GM12878 (cell line): ENCODE measurements at regions not wholly inside any gene's neighbourhood (a gene's known extent, or its start where the extent isn't known, plus 50 kb on each side); places are given as distances from the start of the nearest gene placed in this dataset.

Source experiments
- ATAC-seq: fragments of 200-7000 bp; cut with Tn5 transposase; 3 replicates; pipeline ENCODE4 v1.9.1; 2020; ENCODE audit warnings: mild to moderate bottlenecking, moderate library complexity
- BruUV-seq: library from RNA; stranded (reverse); fragments of 400-500 nt; replicated peaks from 2 replicates; lab custom pipeline; 2021; lab: Mats Ljungman, UMichigan
- CTCF ChIA-PET: fragments of 300-600 bp; sonication (Branson Sonifier 250); formaldehyde crosslinking; extraction: SDS; loops from one replicate; lab custom pipeline; 2021; ENCODE audit warnings: inconsistent platforms; lab: Yijun Ruan, JAX
- POLR2A ChIA-PET: fragments of 350-600 bp; formaldehyde crosslinking; extraction: SDS; loops from one replicate; lab custom pipeline; 2021; ENCODE audit warnings: inconsistent platforms; lab: Charles Lee
- RAD21 ChIA-PET: fragments of 300-600 bp; sonication (Branson Sonifier 250); formaldehyde crosslinking; loops from one replicate; lab custom pipeline; 2023; ENCODE audit warnings: antibody characterized with exemption; ENCODE audit not compliant: unreplicated experiment; lab: Charles Lee
- SMC1A ChIA-PET: fragments of 300-600 bp; sonication (Branson Sonifier 250); formaldehyde crosslinking; loops from one replicate; lab custom pipeline; 2023; ENCODE audit not compliant: unreplicated experiment, uncharacterized antibody; lab: Charles Lee
- DNase-seq: peaks from one replicate; pipeline ENCODE4 v3.0.0-alpha.2; 2011; ENCODE audit warnings: low read depth, low spot score
- FAIRE-seq: peaks from 3 replicates; lab custom pipeline; 2011; peaks lifted over from hg19 to GRCh38; lab: Jason Lieb, UNC
- H2AFZ ChIP-seq: 2 replicates; pipeline ENCODE4 v1.6.0; 2011; ENCODE audit warnings: low read depth, low read length, control low read depth; ENCODE audit not compliant: control insufficient read depth
- H3K27ac ChIP-seq: 2 replicates; pipeline ENCODE4 v1.5.1; 2011; ENCODE audit warnings: control low read depth; ENCODE audit not compliant: control insufficient read depth, insufficient read depth
- H3K27me3 ChIP-seq, 2 experiments: replicated peaks in 1 of 2; 2 replicates each; pipeline versions ENCODE4 v1.6.0 to v1.6.1; 2011; ENCODE audit warnings: low read length in 1 of 2; ENCODE audit not compliant: control insufficient read depth in 2 of 2, insufficient read depth in 2 of 2
- H3K36me3 ChIP-seq, 2 experiments: 2 replicates each; pipeline ENCODE4 v1.5.1; 2011; ENCODE audit warnings: low read length in 1 of 2; ENCODE audit not compliant: control insufficient read depth in 2 of 2, insufficient read depth in 2 of 2
- H3K4me1 ChIP-seq: 2 replicates; pipeline ENCODE4 v1.6.1; 2011; ENCODE audit warnings: mild to moderate bottlenecking, low read length, moderate library complexity, mixed read lengths; ENCODE audit not compliant: control insufficient read depth, insufficient read depth
- H3K4me2 ChIP-seq: 2 replicates; pipeline ENCODE4 v1.6.0; 2011; ENCODE audit warnings: control low read depth; ENCODE audit not compliant: control insufficient read depth, insufficient read depth
- H3K4me3 ChIP-seq: fragments of 200-600 bp; sonication (generic); 2 replicates; pipeline ENCODE4 v1.5.1; 2016
- H3K79me2 ChIP-seq: 2 replicates; pipeline ENCODE4 v1.6.0; 2011; ENCODE audit warnings: low read length; ENCODE audit not compliant: control insufficient read depth, insufficient read depth
- H3K9ac ChIP-seq: 2 replicates; pipeline ENCODE4 v1.8.0; 2011; ENCODE audit warnings: low read length, control low read depth, mixed read lengths; ENCODE audit not compliant: control insufficient read depth, insufficient read depth
- H3K9me3 ChIP-seq: replicated peaks from 3 replicates; pipeline ENCODE4 v1.5.1; 2011; ENCODE audit warnings: mild to moderate bottlenecking, low read length; ENCODE audit not compliant: control insufficient read depth, insufficient read depth
- H4K20me1 ChIP-seq: 2 replicates; pipeline ENCODE4 v1.6.0; 2011; ENCODE audit not compliant: control insufficient read depth, insufficient read depth
- BCL11A ChIP-seq: IDR thresholded peaks from 2 replicates; pipeline ENCODE4 v1.6.1; 2011; ENCODE audit warnings: low read depth, low read length
- E2F4 ChIP-seq: IDR thresholded peaks from 2 replicates; pipeline ENCODE4 v1.6.1; 2012; ENCODE audit warnings: low read depth, low read length, improper control_type of control experiment
- ETV6 ChIP-seq, 2 experiments: fragments of 450-650 bp in 1 of 2; IDR thresholded peaks in 1 of 2; conservative IDR thresholded peaks in 1 of 2; 2 replicates each; pipeline ENCODE4 v1.6.1; 2014; ENCODE audit warnings: antibody characterized with exemption in 1 of 2, borderline replicate concordance in 1 of 2, low read depth in 1 of 2, mild to moderate bottlenecking in 1 of 2, moderate library complexity in 1 of 2
- LARP7 ChIP-seq: fragments of 450-650 bp; IDR thresholded peaks from 2 replicates; pipeline ENCODE4 v1.6.1; 2017; ENCODE audit warnings: mild to moderate bottlenecking
- RAD21 ChIP-seq: IDR thresholded peaks from 2 replicates; pipeline ENCODE4 v1.6.1; 2011; ENCODE audit warnings: mild to moderate bottlenecking, low read depth, low read length, moderate library complexity; ENCODE audit not compliant: insufficient read depth
- REST ChIP-seq: IDR thresholded peaks from 2 replicates; pipeline ENCODE4 v1.6.1; 2012; ENCODE audit warnings: mild to moderate bottlenecking, low read depth, low read length
- SMC3 ChIP-seq: IDR thresholded peaks from 2 replicates; pipeline ENCODE4 v1.6.1; 2011; ENCODE audit warnings: low read length, improper control_type of control experiment, borderline replicate concordance
- STAT3 ChIP-seq: IDR thresholded peaks from 2 replicates; pipeline ENCODE4 v1.6.1; 2011; ENCODE audit warnings: low read depth, low read length, improper control_type of control experiment
- ZNF274 ChIP-seq: IDR thresholded peaks from one replicate; pipeline ENCODE4 v1.8.0; 2011; ENCODE audit not compliant: insufficient read length, insufficient read depth
- WGBS: methylation state at CpG from one replicate; pipeline ENCODE4 v1.1.6; 2016; ENCODE audit warnings: low lambda C conversion rate; ENCODE audit not compliant: insufficient replicate concordance, insufficient coverage; ENCODE audit errors: missing lambda C conversion rate; 5-methylcytosine and 5-hydroxymethylcytosine counted together
- in situ Hi-C: fragments of 300-500 bp; cut with MboI; formaldehyde crosslinking; loops from 9 replicates; pipeline ENCODE4 v1.14.3; 2018; ENCODE audit warnings: mixed read lengths
- intact Hi-C: fragments of 100-400 bp; cut with micrococcal nuclease; formaldehyde crosslinking; loops from one replicate; pipeline ENCODE4 v1.14.2; 2022; ENCODE audit not compliant: unreplicated experiment
- TF ChIP-seq, protein P1 (sequence below), 3 experiments: IDR thresholded peaks in 2 of 3; conservative IDR thresholded peaks in 1 of 3; 2 replicates each; pipeline ENCODE4 v1.5.1; 2011; ENCODE audit warnings: low read depth in 3 of 3, low read length in 3 of 3, mild to moderate bottlenecking in 3 of 3, control low read depth in 2 of 3, moderate library complexity in 2 of 3, inconsistent platforms in 1 of 3, mixed read lengths in 1 of 3; ENCODE audit not compliant: control insufficient read depth in 2 of 3, insufficient read depth in 1 of 3; ENCODE audit errors: extremely low read depth in 1 of 3
- TF ChIP-seq, protein P2 (sequence below): fragments of 450-650 bp; IDR thresholded peaks from 2 replicates; pipeline ENCODE4 v1.6.1; 2017; ENCODE audit warnings: antibody characterized with exemption, mild to moderate bottlenecking, moderate library complexity

DNA sequence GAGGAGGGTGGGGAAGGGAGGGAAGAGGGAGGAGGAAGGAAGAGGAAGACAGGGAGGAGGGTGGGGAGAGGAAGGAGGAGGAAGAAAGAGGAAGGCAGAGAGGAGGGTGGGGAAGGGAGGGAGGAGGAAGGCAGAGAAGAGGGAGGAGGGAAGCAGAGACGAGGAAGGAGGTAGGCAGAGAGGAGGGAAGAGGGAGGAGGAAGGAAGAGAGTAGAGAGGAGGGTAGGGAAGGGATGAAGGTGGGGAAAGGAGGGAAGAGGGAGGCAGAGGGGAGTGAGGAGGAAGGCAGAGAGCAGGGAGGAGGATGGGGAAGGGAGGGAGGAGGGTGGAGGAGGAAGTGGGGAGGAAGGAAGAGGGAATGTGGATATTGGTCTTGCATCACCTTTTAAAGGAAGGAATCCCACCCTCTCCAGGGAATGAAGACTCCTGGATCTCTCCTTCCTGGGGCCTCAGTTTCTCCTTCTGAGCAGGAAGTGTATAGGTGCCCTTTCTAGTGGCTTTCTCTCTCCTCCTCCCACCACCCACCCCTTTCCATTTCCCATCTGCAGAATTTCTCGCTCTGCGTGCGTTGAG, 188.9 kb upstream of the ZNF618 start (continued):
- TF ChIP-seq, protein P1, sequence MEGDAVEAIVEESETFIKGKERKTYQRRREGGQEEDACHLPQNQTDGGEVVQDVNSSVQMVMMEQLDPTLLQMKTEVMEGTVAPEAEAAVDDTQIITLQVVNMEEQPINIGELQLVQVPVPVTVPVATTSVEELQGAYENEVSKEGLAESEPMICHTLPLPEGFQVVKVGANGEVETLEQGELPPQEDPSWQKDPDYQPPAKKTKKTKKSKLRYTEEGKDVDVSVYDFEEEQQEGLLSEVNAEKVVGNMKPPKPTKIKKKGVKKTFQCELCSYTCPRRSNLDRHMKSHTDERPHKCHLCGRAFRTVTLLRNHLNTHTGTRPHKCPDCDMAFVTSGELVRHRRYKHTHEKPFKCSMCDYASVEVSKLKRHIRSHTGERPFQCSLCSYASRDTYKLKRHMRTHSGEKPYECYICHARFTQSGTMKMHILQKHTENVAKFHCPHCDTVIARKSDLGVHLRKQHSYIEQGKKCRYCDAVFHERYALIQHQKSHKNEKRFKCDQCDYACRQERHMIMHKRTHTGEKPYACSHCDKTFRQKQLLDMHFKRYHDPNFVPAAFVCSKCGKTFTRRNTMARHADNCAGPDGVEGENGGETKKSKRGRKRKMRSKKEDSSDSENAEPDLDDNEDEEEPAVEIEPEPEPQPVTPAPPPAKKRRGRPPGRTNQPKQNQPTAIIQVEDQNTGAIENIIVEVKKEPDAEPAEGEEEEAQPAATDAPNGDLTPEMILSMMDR (IDR thresholded peaks at IDR 0.05 in 2 of 3, conservative IDR thresholded peaks at IDR 0.05 in 1 of 3; ENCODE audit: control insufficient read depth in 2 of 3, extremely low read depth in 1 of 3, insufficient read depth in 1 of 3, low read depth in 3 of 3, low read length in 3 of 3) = no peak

DNA sequence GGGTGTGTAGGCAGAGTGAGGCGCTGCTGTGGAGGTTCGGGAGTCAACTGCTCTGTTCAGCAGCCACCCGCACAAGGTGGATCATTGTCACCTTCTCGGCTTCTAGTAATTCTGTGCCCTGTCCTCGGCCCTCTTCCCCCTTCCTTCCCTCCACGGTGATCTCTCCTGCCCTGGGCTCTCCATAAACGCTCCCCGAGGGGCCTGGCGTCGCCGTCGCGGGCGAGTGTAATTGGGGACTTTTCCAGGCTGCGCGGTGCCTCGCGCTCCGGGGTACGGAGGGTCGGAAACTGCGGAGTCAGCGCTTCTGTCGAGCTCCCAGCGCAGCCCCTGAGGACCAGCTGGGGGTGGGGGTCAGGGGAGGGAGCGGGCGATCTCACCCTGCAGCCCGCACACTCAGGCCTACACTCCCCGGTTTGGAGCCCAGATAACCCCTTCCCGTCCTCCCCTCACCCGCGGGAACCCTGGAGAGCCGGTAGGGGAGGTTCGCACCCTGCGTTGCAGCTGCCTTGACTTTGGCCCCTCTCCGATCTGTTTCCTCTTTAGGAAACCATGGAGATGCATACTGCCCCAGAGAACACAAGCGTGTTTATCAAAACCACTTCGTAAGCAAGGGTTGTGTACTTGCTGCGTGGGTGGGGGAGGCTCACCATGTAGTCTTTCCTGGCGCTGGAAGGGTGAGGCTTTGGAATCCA, 188.3 kb upstream of the ZNF618 start:
- in situ Hi-C loops = no loop called here
- intact Hi-C loops = no loop called here
- no peak overlapping the region for H3K4me2 ChIP-seq
- no peak overlapping the region for H3K9ac ChIP-seq
- no peaks in the 10 kb centered on the region for H3K9me3 ChIP-seq
- WGBS = 23% methylated on average over 17 of the region's 40 CpGs
- H4K20me1 ChIP-seq = no peaks in the 10 kb centered on the region
- no peak for DNase-seq
- H3K4me1 ChIP-seq = no peaks in the 10 kb centered on the region; the same call in 1 of the 2 replicates
- ChIA-PET POLR2A (no interaction called here), RAD21 (interaction anchor here (0.6 kb wide), 1 partner anchor 272 kb away, joined by 3 read pairs; no protein-coding TSS in a partner anchor), SMC1A (no interaction called here), CTCF (interaction anchor here (0.7 kb wide), 1 partner anchor 527 kb away, joined by 3 read pairs; no protein-coding TSS in a partner anchor)
- no peaks in the 10 kb centered on the region for H3K79me2 ChIP-seq
- no peak overlapping the region for H3K27ac ChIP-seq
- no peak overlapping the region for H3K4me3 ChIP-seq
- no peak for FAIRE-seq
- H3K27me3 ChIP-seq = peaks cover 0 to 6% of the 10 kb centered on the region in 2 experiments; a peak in 2 of 4 replicates
- no TSS peak for BruUV-seq
- H3K36me3 ChIP-seq = no peaks in the 10 kb centered on the region
- no peak for ATAC-seq
- no peak overlapping the region for H2AFZ ChIP-seq
- TF ChIP-seq ZNF274 (no peak), RAD21 (no peak), ETV6 (conservative IDR thresholded peaks at IDR 0.05 in 1 of 2, IDR thresholded peaks at IDR 0.05 in 1 of 2; ENCODE audit: borderline replicate concordance in 1 of 2, low read depth in 1 of 2) (no peak), REST (no peak), BCL11A (no peak), STAT3 (no peak), E2F4 (no peak), SMC3 (no peak), LARP7 (no peak)
- TF ChIP-seq, protein P2, sequence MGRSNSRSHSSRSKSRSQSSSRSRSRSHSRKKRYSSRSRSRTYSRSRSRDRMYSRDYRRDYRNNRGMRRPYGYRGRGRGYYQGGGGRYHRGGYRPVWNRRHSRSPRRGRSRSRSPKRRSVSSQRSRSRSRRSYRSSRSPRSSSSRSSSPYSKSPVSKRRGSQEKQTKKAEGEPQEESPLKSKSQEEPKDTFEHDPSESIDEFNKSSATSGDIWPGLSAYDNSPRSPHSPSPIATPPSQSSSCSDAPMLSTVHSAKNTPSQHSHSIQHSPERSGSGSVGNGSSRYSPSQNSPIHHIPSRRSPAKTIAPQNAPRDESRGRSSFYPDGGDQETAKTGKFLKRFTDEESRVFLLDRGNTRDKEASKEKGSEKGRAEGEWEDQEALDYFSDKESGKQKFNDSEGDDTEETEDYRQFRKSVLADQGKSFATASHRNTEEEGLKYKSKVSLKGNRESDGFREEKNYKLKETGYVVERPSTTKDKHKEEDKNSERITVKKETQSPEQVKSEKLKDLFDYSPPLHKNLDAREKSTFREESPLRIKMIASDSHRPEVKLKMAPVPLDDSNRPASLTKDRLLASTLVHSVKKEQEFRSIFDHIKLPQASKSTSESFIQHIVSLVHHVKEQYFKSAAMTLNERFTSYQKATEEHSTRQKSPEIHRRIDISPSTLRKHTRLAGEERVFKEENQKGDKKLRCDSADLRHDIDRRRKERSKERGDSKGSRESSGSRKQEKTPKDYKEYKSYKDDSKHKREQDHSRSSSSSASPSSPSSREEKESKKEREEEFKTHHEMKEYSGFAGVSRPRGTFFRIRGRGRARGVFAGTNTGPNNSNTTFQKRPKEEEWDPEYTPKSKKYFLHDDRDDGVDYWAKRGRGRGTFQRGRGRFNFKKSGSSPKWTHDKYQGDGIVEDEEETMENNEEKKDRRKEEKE = no peak
